GM20431 (cell line): ENCODE measurements at regions not wholly inside any gene's neighbourhood (a gene's known extent, or its start where the extent isn't known, plus 50 kb on each side); places are given as distances from the start of the nearest gene placed in this dataset.
"Not testable (repeated sequence)": the region's sequence is repeated elsewhere in the genome, so short reads cannot be mapped to it uniquely, and the experiment has no call there.

Experiments
- in situ Hi-C: fragments of 300-500 bp; cut with MseI, MboI; formaldehyde crosslinking; loops from one replicate; pipeline ENCODE4 v1.15.0; 2020; ENCODE audit warnings: low sequenced_read_pairs; ENCODE audit not compliant: unreplicated experiment

- in situ Hi-C loops = not testable (repeated sequence)
These were observed 592.9 kb upstream of the CHD1 start for GRCh38 chr5:99521666-99522065.

- in situ Hi-C loops = not testable (repeated sequence)
These were observed 587.2 kb upstream of the CHD1 start for GRCh38 chr5:99515864-99516490.

GRCh38 chr5:99510237-99510866 lies 581.5 kb upstream of the CHD1 start:
- in situ Hi-C loops = not testable (repeated sequence)

- in situ Hi-C loops = not testable (repeated sequence)
These were observed 580.3 kb upstream of the CHD1 start for GRCh38 chr5:99509064-99509463.

- in situ Hi-C loops = not testable (repeated sequence)
These were observed 566.6 kb upstream of the CHD1 start for GRCh38 chr5:99495456-99495855.

GRCh38 chr5:99478450-99478849 lies 549.6 kb upstream of the CHD1 start:
- in situ Hi-C loops = not testable (repeated sequence)

- in situ Hi-C loops = not testable (repeated sequence)
These were observed 544.5 kb upstream of the CHD1 start for GRCh38 chr5:99473328-99473727.

- in situ Hi-C loops = not testable (repeated sequence)
These were observed 542.9 kb upstream of the CHD1 start for GRCh38 chr5:99471726-99472125.

- in situ Hi-C loops = not testable (repeated sequence)
These were observed 542.4 kb upstream of the CHD1 start for GRCh38 chr5:99471178-99471577.

GRCh38 chr5:99470636-99471035 lies 541.8 kb upstream of the CHD1 start:
- in situ Hi-C loops = not testable (repeated sequence)

GRCh38 chr5:99460701-99461100 lies 531.9 kb upstream of the CHD1 start:
- in situ Hi-C loops = no loop called here

GRCh38 chr5:99453196-99453595 lies 524.4 kb upstream of the CHD1 start:
- in situ Hi-C loops = no loop called here

GRCh38 chr5:99449786-99450185 lies 521.0 kb upstream of the CHD1 start:
- in situ Hi-C loops = no loop called here

GRCh38 chr5:99445805-99446204 lies 517.0 kb upstream of the CHD1 start:
- in situ Hi-C loops = no loop called here

GRCh38 chr5:99441235-99441634 lies 512.4 kb upstream of the CHD1 start:
- in situ Hi-C loops = no loop called here

GRCh38 chr5:99438619-99439018 lies 509.8 kb upstream of the CHD1 start:
- in situ Hi-C loops = no loop called here

- in situ Hi-C loops = no loop called here
These were observed 509.2 kb upstream of the CHD1 start for GRCh38 chr5:99437986-99438385.

GRCh38 chr5:99423396-99423795 lies 494.6 kb upstream of the CHD1 start:
- in situ Hi-C loops = not testable (repeated sequence)

- in situ Hi-C loops = not testable (repeated sequence)
These were observed 489.8 kb upstream of the CHD1 start for GRCh38 chr5:99418640-99419039.

GRCh38 chr5:99410386-99410785 lies 481.6 kb upstream of the CHD1 start:
- in situ Hi-C loops = not testable (repeated sequence)

GRCh38 chr5:99404764-99405302 lies 476.0 kb upstream of the CHD1 start:
- in situ Hi-C loops = not testable (repeated sequence)

- in situ Hi-C loops = not testable (repeated sequence)
These were observed 471.8 kb upstream of the CHD1 start for GRCh38 chr5:99400571-99400970.
